GM18502 (cell line): ENCODE measurements at regions not wholly inside any gene's neighbourhood (a gene's known extent, or its start where the extent isn't known, plus 50 kb on each side); places are given as distances from the start of the nearest gene placed in this dataset.
"Not testable (repeated sequence)": the region's sequence is repeated elsewhere in the genome, so short reads cannot be mapped to it uniquely, and the experiment has no call there.

Experiments used
- ATAC-seq: cut with Tn5 transposase; IDR thresholded peaks from one replicate; pipeline ENCODE4 v1.9.1; 2021; ENCODE audit warnings: mild to moderate bottlenecking; ENCODE audit not compliant: unreplicated experiment, poor library complexity

GRCh38 chr13:90027409-90027808 is 1320.1 kb upstream of the MIR17HG start:
- no peak for ATAC-seq

- no peak for ATAC-seq
Observed at GRCh38 chr13:90032313-90032712, 1315.2 kb upstream of the MIR17HG start.

- no peak for ATAC-seq
Observed at GRCh38 chr13:90032841-90033493, 1314.5 kb upstream of the MIR17HG start.

- no peak for ATAC-seq
Observed at GRCh38 chr13:90039516-90039915, 1308.0 kb upstream of the MIR17HG start.

- ATAC-seq, result no peak
Observed at GRCh38 chr13:90047600-90047999, 1299.9 kb upstream of the MIR17HG start.

GRCh38 chr13:90049989-90050671 is 1297.4 kb upstream of the MIR17HG start:
- no peak for ATAC-seq

- ATAC-seq, result no peak
Observed at GRCh38 chr13:90055121-90055520, 1292.4 kb upstream of the MIR17HG start.

- no peak for ATAC-seq
Observed at GRCh38 chr13:90055760-90056159, 1291.7 kb upstream of the MIR17HG start.

GRCh38 chr13:90064226-90064625 is 1283.3 kb upstream of the MIR17HG start:
- not testable (repeated sequence) for ATAC-seq

GRCh38 chr13:90068658-90069057 is 1278.8 kb upstream of the MIR17HG start:
- no peak for ATAC-seq

- ATAC-seq, result no peak
Observed at GRCh38 chr13:90070362-90070761, 1277.1 kb upstream of the MIR17HG start.

GRCh38 chr13:90070837-90071525 is 1276.5 kb upstream of the MIR17HG start:
- no peak for ATAC-seq

- no peak for ATAC-seq
Observed at GRCh38 chr13:90084684-90085290, 1262.7 kb upstream of the MIR17HG start.

GRCh38 chr13:90089051-90089450 is 1258.4 kb upstream of the MIR17HG start:
- no peak for ATAC-seq

GRCh38 chr13:90091611-90092010 is 1255.9 kb upstream of the MIR17HG start:
- ATAC-seq, result no peak

- no peak for ATAC-seq
Observed at GRCh38 chr13:90094357-90094756, 1253.1 kb upstream of the MIR17HG start.

GRCh38 chr13:90098577-90098976 is 1248.9 kb upstream of the MIR17HG start:
- ATAC-seq, result no peak

GRCh38 chr13:90099847-90100246 is 1247.6 kb upstream of the MIR17HG start:
- ATAC-seq, result no peak

GRCh38 chr13:90103099-90103784 is 1244.2 kb upstream of the MIR17HG start:
- no peak for ATAC-seq

- no peak for ATAC-seq
Observed at GRCh38 chr13:90104764-90105163, 1242.7 kb upstream of the MIR17HG start.
